H1 (cell line): ENCODE measurements at regions not wholly inside any gene's neighbourhood (a gene's known extent, or its start where the extent isn't known, plus 50 kb on each side); places are given as distances from the start of the nearest gene placed in this dataset.

Source experiments
- CBX8 ChIP-seq: fragments of 300-800, 300-1000 bp; sonication (generic); IDR thresholded peaks from 2 replicates; pipeline ENCODE4 v1.7.1; 2016; ENCODE audit warnings: low read depth, low read length, borderline replicate concordance
- CHD2 ChIP-seq: IDR thresholded peaks from 2 replicates; pipeline ENCODE4 v1.6.1; 2012; ENCODE audit warnings: low read length, improper control_type of control experiment
- CTCF ChIP-seq, 3 experiments: IDR thresholded peaks; 1 replicate in 2 of 3; 2 replicates in 1 of 3; pipeline versions ENCODE4 v1.5.1 to v1.6.1; 2011; ENCODE audit warnings: low read length in 3 of 3, mild to moderate bottlenecking in 3 of 3, inconsistent platforms in 2 of 3, low read depth in 1 of 3, moderate library complexity in 1 of 3; ENCODE audit not compliant: insufficient read depth in 1 of 3; ENCODE audit errors: control extremely low read depth in 1 of 3
- EP300 ChIP-seq, 2 experiments: IDR thresholded peaks; 1 replicate in 1 of 2; 2 replicates in 1 of 2; pipeline ENCODE4 v1.6.1; 2011 to 2012; ENCODE audit warnings: low read depth in 2 of 2, low read length in 2 of 2, mild to moderate bottlenecking in 2 of 2, borderline replicate concordance in 1 of 2, inconsistent platforms in 1 of 2, moderate library complexity in 1 of 2
- GTF2F1 ChIP-seq: IDR thresholded peaks from 2 replicates; pipeline ENCODE4 v1.6.1; 2012; ENCODE audit warnings: low read depth, low read length, improper control_type of control experiment, borderline replicate concordance
- NRF1 ChIP-seq: IDR thresholded peaks from 2 replicates; pipeline ENCODE4 v1.6.1; 2011; ENCODE audit warnings: mild to moderate bottlenecking, low read depth, low read length, improper control_type of control experiment
- POLR2A ChIP-seq, 2 experiments: IDR thresholded peaks; 1 replicate in 1 of 2; 2 replicates in 1 of 2; pipeline ENCODE4 v1.6.1; 2011; ENCODE audit warnings: low read depth in 2 of 2, low read length in 2 of 2, mild to moderate bottlenecking in 2 of 2; ENCODE audit errors: control extremely low read depth in 1 of 2
- RAD21 ChIP-seq, 2 experiments: IDR thresholded peaks in 1 of 2; conservative IDR thresholded peaks in 1 of 2; 2 replicates each; pipeline ENCODE4 v1.6.1; 2011; ENCODE audit warnings: low read depth in 2 of 2, low read length in 2 of 2, improper control_type of control experiment in 1 of 2, inconsistent platforms in 1 of 2, mild to moderate bottlenecking in 1 of 2, moderate library complexity in 1 of 2
- RXRA ChIP-seq: IDR thresholded peaks from 2 replicates; pipeline ENCODE4 v1.6.1; 2011; ENCODE audit warnings: low read depth, mild to moderate bottlenecking, low read length, moderate library complexity; ENCODE audit not compliant: insufficient read depth
- SIRT6 ChIP-seq: IDR thresholded peaks from one replicate; pipeline ENCODE4 v1.7.1; 2012; ENCODE audit warnings: low read length, inconsistent platforms
- SP1 ChIP-seq: IDR thresholded peaks from 2 replicates; pipeline ENCODE4 v1.6.1; 2011; ENCODE audit warnings: low read depth, low read length
- SUZ12 ChIP-seq: fragments of 200-600 bp; sonication (generic); IDR thresholded peaks from 2 replicates; pipeline ENCODE4 v1.6.1; 2012; ENCODE audit warnings: mild to moderate bottlenecking, inconsistent platforms, low read length, moderate library complexity, mixed read lengths
- TAF1 ChIP-seq: IDR thresholded peaks from 2 replicates; pipeline ENCODE4 v1.6.1; 2011; ENCODE audit warnings: mild to moderate bottlenecking, low read depth, low read length
- TEAD4 ChIP-seq: IDR thresholded peaks from 2 replicates; pipeline ENCODE4 v1.6.1; 2012; ENCODE audit warnings: low read depth, low read length, inconsistent platforms, mixed read lengths

GRCh38 chr5:163846512-163846911 lies 341.1 kb downstream of the MAT2B start:
- TF ChIP-seq TEAD4 (no peak), SIRT6 (no peak), CTCF (IDR thresholded peaks at IDR 0.05; ENCODE audit: control extremely low read depth in 1 of 3, insufficient read depth in 1 of 3, low read depth in 1 of 3, low read length in 3 of 3) (no peak), EP300 (IDR thresholded peaks at IDR 0.05; ENCODE audit: borderline replicate concordance in 1 of 2, low read depth in 2 of 2, low read length in 2 of 2) (no peak), SUZ12 (no peak), CHD2 (no peak), POLR2A (IDR thresholded peaks at IDR 0.05; ENCODE audit: control extremely low read depth in 1 of 2, low read depth in 2 of 2, low read length in 2 of 2) (no peak), RXRA (no peak), NRF1 (no peak), RAD21 (IDR thresholded peaks at IDR 0.05 in 1 of 2, conservative IDR thresholded peaks at IDR 0.05 in 1 of 2; ENCODE audit: low read depth in 2 of 2, low read length in 2 of 2) (no peak), GTF2F1 (no peak), CBX8 (no peak), SP1 (no peak), TAF1 (no peak)
